IgD-negative memory B cell (primary cell): ENCODE measurements at regions not wholly inside any gene's neighbourhood (a gene's known extent, or its start where the extent isn't known, plus 50 kb on each side); places are given as distances from the start of the nearest gene placed in this dataset.

Source experiments
- H3K27ac Mint-ChIP-seq, 3 donors: one replicate each; pipeline ENCODE4 v1.8.0; 2020 to 2022; ENCODE audit warnings: mild to moderate bottlenecking in 3 of 3, mixed read lengths in 3 of 3, moderate library complexity in 1 of 3
- H3K27me3 Mint-ChIP-seq: one replicate; pipeline ENCODE4 v1.8.0; 2021; ENCODE audit warnings: mixed read lengths
- H3K36me3 Mint-ChIP-seq: one replicate; pipeline ENCODE4 v1.8.0; 2020; ENCODE audit warnings: mild to moderate bottlenecking, mixed read lengths
- H3K4me1 Mint-ChIP-seq, 3 donors: one replicate each; pipeline ENCODE4 v1.8.0; 2020 to 2022; ENCODE audit warnings: mixed read lengths in 3 of 3, mild to moderate bottlenecking in 1 of 3
- H3K4me3 Mint-ChIP-seq, 4 donors: one replicate each; pipeline ENCODE4 v1.8.0; 2020 to 2022; ENCODE audit warnings: mild to moderate bottlenecking in 4 of 4, mixed read lengths in 4 of 4, moderate library complexity in 3 of 4
- H3K9me3 Mint-ChIP-seq, 3 donors: one replicate each; pipeline ENCODE4 v1.8.0; 2020 to 2021; ENCODE audit warnings: mixed read lengths in 3 of 3, mild to moderate bottlenecking in 1 of 3

DNA sequence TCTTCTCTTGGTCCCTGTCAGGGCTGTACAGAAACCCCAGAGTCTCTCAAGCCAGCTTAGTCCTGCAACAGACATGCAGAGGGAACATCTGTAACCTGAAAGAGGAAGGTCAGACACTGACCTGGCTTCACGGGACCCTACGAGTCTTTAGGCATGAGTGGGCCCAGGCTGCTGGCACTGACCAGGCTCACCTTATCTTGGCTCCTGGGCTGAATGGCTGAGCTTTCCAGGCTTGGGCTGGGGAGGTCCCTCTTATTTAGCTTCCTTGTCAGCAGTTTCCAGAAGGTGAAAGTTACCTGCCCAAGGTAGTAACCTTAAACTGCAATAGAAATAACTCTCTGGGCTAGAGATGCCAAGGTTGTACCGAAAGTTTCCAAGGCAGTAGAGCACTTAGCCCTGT, 58.4 kb upstream of the FUT8 start:
- H3K4me1 Mint-ChIP-seq = peaks cover 57 to 69% (median 61%) of the 10 kb centered on the region in 3 donors

DNA sequence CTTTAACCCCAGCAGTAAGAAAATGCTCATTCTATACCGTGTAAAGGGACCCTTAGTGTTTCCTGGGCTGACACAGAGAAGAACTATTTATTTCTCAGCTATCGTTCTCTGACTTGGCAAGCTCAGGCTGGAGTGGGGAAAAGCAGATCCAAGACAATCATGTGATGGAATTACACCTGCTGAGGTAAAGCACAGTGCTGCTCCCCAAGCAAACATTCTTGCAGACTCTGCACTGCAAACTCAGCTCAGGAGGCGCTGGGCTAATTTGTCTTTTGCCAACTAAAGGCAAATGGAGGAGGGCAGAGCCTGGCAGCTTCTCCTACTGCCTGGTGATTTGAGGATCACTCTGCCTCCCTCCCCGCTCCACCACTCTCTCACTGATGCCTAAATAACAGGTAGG, 57.8 kb upstream of the FUT8 start:
- H3K4me1 Mint-ChIP-seq = peaks cover 62 to 74% (median 62%) of the 10 kb centered on the region in 3 donors
- H3K27me3 Mint-ChIP-seq = no peaks in the 10 kb centered on the region
- H3K9me3 Mint-ChIP-seq = no peaks in the 10 kb centered on the region
- H3K4me3 Mint-ChIP-seq = peak overlapping the region in 2 of 4 donors; percentile 46 to 77
- peak overlapping the region; percentile 88 to 95 (median 91) for H3K27ac Mint-ChIP-seq
- peaks cover 1% of the 10 kb centered on the region for H3K36me3 Mint-ChIP-seq

More for the DNA sequence above, 58.4 kb upstream of the FUT8 start:
- no peaks in the 10 kb centered on the region for H3K9me3 Mint-ChIP-seq
- H3K4me3 Mint-ChIP-seq = peak overlapping the region in 3 of 4 donors; percentile 8 to 82 (median 46)
- H3K36me3 Mint-ChIP-seq = no peaks in the 10 kb centered on the region
- H3K27me3 Mint-ChIP-seq = no peaks in the 10 kb centered on the region
- peak overlapping the region; percentile 88 to 95 (median 91) for H3K27ac Mint-ChIP-seq

- no peaks in the 10 kb centered on the region for H3K27me3 Mint-ChIP-seq
- H3K27ac Mint-ChIP-seq = peak overlapping the region; percentile 6 to 87 (median 70)
- H3K4me1 Mint-ChIP-seq = peaks cover 66 to 77% (median 72%) of the 10 kb centered on the region in 3 donors
- no peaks in the 10 kb centered on the region for H3K9me3 Mint-ChIP-seq
- peak overlapping the region in 1 of 4 donors; percentile 87 for H3K4me3 Mint-ChIP-seq
- peaks cover 1% of the 10 kb centered on the region for H3K36me3 Mint-ChIP-seq
Measured at GRCh38 chr14:65356327-65356836, 56.1 kb upstream of the FUT8 start.

DNA sequence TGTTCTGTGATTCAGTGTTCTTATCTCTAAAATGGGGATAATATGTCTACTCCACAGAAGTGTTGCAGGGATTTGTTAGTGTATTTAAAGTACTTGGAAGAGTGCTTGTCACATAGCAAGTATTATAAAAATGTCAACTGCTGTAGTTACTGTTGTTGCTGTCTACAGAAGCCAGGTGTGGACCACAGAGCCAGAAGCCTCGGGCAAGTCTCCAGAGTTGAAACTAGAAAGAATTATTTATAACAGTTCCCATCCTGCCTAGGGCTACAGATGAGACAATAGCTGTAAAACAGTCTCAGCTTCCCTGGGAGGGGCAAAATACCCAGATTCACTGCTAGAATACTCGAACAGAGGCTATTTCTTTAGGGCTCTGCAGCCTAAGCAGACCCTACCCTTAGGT, 55.4 kb upstream of the FUT8 start:
- H3K9me3 Mint-ChIP-seq = no peaks in the 10 kb centered on the region
- peaks cover 1% of the 10 kb centered on the region for H3K36me3 Mint-ChIP-seq
- H3K27me3 Mint-ChIP-seq = no peaks in the 10 kb centered on the region
- H3K4me3 Mint-ChIP-seq = peak overlapping the region in 3 of 4 donors; percentile 24 to 87 (median 46)
- H3K27ac Mint-ChIP-seq = peak overlapping the region; percentile 6 to 70 (median 67)
- peaks cover 61 to 71% (median 65%) of the 10 kb centered on the region in 3 donors for H3K4me1 Mint-ChIP-seq

DNA sequence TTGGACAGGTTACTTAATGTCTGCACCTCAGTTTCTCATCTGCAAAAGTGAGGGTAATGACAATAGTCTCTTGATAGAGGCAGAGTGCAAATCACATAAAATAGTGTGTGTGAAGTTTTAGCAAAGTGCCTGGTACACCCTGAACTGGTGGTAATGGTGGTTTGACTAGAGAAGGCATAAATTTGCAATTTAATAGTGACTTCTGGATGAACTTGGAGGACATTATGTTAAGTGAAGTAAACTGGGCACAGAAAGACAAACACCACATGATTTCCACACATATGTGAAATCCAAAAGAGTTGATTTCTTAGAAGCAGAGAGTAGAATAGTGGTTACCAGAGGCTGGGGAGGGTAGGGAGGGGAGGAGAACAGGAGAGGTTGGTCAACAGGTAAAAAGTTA, 54.8 kb upstream of the FUT8 start:
- Mint-ChIP-seq H3K27me3 (no peaks in the 10 kb centered on the region), H3K27ac (peak overlapping the region in 2 of 3 donors; percentile 6 to 70), H3K9me3 (no peaks in the 10 kb centered on the region), H3K4me3 (peak overlapping the region in 1 of 4 donors; percentile 87), H3K4me1 (peaks cover 60 to 71% (median 65%) of the 10 kb centered on the region in 3 donors), H3K36me3 (peaks cover 1% of the 10 kb centered on the region)

GRCh38 chr14:65359503-65359902, 53.0 kb upstream of the FUT8 start:
- peaks cover 1% of the 10 kb centered on the region for H3K36me3 Mint-ChIP-seq
- H3K4me1 Mint-ChIP-seq = peaks cover 47 to 54% (median 50%) of the 10 kb centered on the region in 3 donors
- H3K27me3 Mint-ChIP-seq = no peaks in the 10 kb centered on the region
- no peaks in the 10 kb centered on the region for H3K9me3 Mint-ChIP-seq
- H3K27ac Mint-ChIP-seq = peak overlapping the region in 2 of 3 donors; percentile 26 to 33
- H3K4me3 Mint-ChIP-seq = no peak overlapping the region

- H3K27ac Mint-ChIP-seq = peak overlapping the region in 2 of 3 donors; percentile 26 to 64
- H3K4me3 Mint-ChIP-seq = no peak overlapping the region
- peaks cover 42 to 52% (median 47%) of the 10 kb centered on the region in 3 donors for H3K4me1 Mint-ChIP-seq
- H3K36me3 Mint-ChIP-seq = peaks cover 1% of the 10 kb centered on the region
- H3K9me3 Mint-ChIP-seq = no peaks in the 10 kb centered on the region
- H3K27me3 Mint-ChIP-seq = no peaks in the 10 kb centered on the region
Measured at GRCh38 chr14:65360144-65360784, 52.3 kb upstream of the FUT8 start.

GRCh38 chr14:65361920-65362319, 50.6 kb upstream of the FUT8 start:
- H3K9me3 Mint-ChIP-seq = no peaks in the 10 kb centered on the region
- no peak overlapping the region for H3K4me3 Mint-ChIP-seq
- H3K4me1 Mint-ChIP-seq = peaks cover 37 to 52% (median 39%) of the 10 kb centered on the region in 3 donors
- no peaks in the 10 kb centered on the region for H3K27me3 Mint-ChIP-seq
- H3K27ac Mint-ChIP-seq = no peak overlapping the region
- peaks cover 1% of the 10 kb centered on the region for H3K36me3 Mint-ChIP-seq
